HG03066 (cell line): ENCODE measurements at regions not wholly inside any gene's neighbourhood (a gene's known extent, or its start where the extent isn't known, plus 50 kb on each side); places are given as distances from the start of the nearest gene placed in this dataset.

Experiments
- ATAC-seq: cut with Tn5 transposase; IDR thresholded peaks from one replicate; pipeline ENCODE4 v1.9.1; 2021; ENCODE audit warnings: low read depth; ENCODE audit not compliant: unreplicated experiment

DNA sequence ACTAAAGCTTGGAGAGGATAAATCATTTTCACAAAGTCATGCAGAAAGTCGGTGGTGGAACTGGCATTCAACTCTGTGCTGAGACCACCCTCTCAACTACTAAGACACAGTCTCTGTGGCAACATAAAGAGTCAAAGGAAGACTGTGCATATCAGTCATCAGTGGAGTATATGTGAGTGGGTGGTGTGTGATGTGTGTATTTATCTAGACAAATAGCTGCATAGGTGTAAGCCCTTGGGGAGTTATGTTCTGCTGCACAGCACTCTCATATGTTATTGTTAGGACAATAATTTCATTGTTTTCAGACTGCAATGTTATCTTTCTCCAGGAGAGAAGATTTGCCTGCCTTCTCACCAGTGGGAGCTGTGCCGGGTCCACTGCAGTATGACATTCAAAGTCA, 186.3 kb upstream of the HNRNPA3 start:
- ATAC-seq, result no peak

DNA sequence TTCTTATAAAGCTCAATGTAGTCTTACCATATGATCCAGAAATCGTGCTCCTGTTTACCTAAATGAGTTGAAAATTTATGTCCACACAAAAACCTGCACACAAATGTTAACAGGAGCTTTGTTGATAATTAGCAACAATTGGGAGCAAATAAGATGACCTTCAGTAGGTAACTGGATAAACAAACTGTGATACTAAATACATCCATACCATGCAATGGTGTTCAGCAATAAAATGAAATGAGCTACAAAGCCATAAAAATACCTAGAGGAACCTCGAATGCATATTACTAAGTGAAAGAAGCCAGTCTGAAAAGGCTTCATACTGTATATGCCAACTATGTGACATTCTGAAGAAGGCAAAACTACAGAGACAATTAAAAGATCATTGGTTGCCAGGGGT, 185.6 kb upstream of the HNRNPA3 start:
- ATAC-seq, result no peak

DNA sequence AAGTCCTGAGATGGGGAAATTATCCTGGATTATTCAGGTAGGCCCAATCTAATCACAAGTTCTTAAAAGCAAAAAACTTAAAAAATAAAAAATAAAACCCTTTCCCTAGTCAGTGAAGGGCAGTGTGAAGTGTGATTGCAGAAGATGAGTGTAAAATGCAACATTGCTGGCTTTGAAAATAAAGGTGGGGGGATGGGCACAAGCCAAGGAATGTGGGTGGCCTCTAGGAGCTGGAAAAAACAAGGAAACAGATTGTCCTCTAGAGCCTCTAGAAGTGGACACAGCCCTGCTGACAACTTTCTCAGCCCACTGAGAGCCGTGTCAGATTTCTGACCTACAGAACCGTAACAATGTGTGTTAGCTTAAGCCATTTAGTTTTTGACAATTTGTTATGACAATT, 184.3 kb upstream of the HNRNPA3 start:
- ATAC-seq, result no peak

DNA sequence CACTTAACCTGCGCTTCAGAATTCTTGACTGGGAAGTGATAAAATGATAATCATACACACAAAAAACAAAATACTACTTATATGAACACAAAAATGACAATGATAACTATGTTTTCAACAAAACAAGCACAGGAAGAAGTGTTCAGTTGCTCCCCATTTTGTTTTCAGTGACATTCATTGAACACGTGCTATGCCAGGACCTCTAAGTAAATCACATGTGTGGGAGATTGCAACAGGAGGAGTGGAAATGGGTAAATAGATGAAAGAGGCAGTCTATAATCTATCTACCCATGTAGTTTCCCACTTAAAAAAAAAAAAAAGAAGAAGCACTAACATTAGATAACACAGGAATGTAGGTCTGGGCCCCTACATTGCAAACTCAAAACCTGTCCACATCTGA, 183.5 kb upstream of the HNRNPA3 start:
- no peak for ATAC-seq

DNA sequence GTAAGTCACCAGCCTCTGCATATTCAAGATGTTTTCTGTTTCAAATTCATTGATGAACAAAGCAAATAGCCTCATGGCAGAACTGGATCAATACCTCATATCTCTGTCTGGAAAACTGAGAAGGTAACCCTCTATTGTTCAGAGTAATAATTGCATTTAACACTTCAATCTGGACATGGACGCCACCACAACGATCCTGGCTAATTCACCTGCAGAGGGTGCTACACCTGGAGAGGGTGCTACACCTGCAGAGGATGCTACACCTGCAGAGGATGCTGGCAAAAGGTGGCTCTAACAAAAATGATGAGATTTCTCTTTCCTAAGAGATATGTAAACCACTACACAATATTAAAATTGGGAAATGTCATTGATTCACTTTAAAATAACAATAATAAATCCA, 183.1 kb upstream of the HNRNPA3 start:
- ATAC-seq, result no peak

DNA sequence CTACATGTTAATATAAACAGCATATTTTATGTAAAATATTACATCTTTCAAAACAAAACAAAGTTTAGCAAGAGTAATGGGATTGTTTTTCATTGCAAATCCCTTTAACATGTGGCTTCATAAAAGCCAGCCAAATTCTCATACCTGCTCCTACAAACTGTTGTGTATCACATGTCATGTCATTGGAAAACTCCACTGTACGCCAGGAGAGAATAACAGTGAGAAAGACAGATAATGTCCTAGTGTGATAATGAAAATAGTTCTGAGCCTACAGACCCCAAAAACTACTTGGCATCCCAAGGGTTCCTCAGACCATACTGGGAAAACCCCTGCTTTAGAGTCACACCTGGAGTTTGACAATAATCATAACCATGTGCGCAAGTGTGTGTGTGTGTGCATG, 182.7 kb upstream of the HNRNPA3 start:
- ATAC-seq, result no peak

DNA sequence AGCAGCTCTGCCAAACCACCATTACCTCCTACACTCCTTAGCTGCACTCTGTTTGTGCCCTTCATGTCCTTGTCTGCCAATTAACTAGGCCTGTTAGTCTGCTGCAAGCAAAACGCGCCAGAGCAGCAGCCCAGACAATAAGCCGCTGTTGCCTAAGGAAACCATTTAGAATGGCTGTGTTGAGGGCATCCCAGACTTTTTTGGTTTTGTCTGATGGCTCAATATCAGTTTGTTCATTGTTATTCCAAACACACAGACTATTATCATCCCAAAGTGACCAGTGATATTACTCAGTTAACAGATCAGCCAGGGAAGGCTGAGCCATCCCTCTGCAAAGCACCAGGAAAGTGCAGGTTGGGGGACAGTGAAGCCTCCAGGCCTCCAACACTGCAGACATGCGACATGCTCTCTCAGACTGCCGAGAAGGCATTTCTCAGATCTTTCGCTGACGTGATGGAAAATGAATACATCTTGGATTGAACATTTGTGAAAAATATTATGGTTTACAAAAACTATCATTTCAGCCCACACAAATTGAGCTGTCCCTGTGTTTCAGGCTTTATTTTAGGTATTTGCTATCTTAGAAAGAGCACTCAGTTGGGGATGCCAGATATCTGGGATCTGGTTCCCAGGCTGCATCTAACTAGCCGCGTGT, 182.0 kb upstream of the HNRNPA3 start:
- ATAC-seq, result no peak

DNA sequence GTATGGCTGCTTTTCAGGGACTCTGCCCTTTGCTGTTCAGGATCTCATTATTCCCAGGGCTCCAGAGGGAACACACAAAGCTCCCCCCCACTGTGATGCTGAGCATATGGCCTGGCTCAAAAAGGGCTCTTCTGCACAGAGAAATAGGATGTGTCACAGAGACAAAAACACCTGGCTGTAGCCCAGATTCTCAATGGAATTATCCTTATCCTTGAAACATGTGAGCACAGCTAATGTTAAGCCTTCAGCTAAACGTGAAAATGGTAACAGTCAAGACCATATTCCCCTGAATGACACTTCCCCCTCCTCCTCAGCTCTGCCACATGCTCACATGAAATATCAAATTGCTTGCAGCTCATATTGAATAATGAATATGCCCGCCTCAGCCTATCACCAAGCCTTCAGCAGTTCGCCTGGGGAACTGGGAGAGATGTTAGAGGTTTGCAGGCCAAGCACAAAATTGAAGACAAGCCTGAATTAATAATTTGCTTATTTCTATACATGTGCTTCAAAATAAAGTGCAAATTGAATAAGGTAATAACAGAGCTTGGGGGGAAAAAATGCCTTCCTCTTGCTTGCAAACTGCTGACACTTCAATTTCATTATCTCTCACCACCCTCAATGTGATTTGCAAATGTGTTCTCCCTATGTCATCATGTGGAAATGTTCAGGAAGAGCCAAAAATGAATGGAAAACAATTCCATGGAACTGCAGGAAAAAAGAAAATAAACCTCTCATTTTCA, 181.0 kb upstream of the HNRNPA3 start:
- no peak for ATAC-seq

DNA sequence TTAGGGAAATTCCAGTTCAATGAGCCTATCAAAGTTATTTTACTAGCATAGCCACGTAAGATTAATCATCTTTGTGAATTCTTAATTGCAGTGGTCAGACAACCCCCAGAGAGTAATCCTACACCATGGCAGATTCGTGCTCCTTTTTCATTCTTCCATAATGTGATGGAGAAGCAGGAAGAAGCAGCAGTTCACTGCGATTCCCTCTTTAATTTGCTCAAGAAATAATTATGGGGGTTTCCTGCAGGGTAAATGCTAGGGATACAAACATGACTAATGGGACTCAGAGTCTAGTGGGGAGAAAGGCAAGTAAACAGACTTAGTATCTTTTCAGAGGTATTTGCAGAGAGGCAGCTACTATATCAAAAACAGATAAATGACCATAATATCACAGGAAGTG, 175.8 kb upstream of the HNRNPA3 start:
- ATAC-seq, result no peak

DNA sequence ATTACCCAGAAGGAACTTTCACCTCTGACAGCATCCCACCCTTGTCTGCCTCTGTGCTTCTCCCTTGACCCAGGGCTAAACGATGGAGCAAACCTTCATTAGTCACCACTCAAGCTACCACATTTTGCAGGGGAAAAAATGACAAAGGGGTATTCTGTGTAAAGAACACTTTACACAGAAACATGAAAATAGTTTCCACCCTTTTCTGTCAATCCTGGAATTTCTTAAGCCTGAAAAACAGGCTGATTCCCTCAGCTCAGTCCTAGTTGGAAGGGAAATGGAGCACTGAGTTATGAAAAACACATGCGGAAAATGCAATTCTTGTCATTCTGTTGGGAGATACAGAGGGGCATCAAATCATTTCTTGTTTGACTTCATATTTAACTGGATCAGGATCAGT, 175.0 kb upstream of the HNRNPA3 start:
- no peak for ATAC-seq

DNA sequence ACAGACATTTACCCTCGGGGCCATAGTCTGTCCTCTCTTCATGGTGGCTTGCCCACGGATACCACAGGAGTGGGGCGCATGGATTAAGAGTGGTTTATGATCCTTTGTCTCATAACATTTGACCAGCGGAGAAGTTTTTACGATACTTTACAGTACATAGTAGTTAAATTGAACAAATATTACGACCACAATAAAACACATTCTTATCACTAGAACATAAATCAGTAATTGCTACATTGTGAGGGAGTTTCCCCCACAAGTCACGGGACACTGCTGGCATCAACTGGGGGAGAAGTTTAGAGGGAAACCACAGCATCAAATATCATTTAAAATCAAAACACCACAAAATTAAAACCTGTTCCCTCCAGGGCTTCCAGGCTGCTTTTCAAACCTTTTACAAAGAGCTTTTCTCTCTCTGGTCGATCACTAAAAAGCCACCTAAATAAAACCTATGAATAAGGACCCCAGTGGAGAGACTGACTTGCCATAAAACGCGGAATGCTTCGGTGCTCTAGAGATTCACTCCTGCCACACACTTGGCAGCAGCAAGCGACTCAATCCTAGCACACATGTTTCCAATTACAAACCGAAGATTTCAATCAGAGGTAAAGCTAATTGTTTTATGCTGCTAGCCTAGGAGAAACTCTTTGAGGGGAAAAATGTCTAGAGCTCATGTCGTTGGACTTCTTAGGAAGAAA, 173.7 kb upstream of the HNRNPA3 start:
- no peak for ATAC-seq

DNA sequence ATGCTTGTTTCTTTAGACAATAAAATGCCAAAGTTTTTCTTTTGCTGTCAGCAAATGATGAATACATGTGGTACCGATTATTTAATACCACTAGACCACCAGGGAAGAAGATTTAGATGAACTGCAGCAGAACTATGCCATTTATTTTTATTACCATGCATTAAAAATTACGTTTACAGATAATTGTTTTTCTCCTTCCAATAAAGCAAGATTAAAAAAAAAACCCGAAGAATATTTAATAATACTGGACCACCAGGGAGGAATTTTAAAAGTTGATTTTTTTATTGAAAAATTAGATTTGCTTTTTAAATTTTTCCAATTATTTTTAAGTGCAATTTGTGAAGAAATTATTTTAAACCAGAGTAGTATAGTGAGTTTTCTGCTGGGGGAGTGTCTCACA, 170.3 kb upstream of the HNRNPA3 start:
- ATAC-seq, result no peak

DNA sequence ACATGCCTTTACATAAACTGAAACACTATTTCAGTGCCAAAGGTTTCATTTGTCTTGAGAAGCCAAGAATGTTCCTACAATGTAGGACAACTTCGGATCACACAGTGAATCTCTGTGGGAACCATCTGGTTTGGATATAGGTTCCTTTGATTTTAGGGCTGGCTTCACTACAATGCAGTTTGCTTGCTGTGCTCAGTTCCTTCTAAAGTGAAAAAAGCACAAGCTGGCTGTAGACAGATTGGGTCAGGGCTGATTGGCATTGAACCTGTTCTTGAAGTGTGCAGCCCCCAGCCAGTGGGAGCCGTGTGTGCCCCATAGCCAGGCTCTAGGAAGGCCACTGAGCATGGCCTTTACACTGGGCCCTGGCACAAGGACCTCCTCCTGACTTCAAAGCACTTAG, 167.9 kb upstream of the HNRNPA3 start:
- no peak for ATAC-seq

DNA sequence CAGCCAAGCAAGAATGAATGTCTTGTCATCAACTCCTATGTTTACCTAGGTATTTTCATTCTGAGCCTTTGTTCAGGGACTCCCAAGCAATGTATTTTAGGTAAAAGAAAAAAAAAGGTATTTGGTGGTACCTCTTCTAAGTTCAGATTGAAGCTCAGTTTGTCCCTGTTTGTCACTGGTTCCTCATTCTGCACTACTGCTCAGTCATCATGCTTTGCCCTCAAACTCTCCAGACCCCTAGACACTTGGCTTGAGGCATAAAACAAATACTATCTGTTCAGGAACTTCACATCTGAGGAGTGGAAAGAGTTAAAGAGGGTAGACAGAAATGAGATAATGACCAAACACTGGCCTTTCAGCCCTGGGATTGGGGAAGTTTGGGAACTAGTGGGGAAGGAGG, 163.6 kb upstream of the HNRNPA3 start:
- no peak for ATAC-seq

DNA sequence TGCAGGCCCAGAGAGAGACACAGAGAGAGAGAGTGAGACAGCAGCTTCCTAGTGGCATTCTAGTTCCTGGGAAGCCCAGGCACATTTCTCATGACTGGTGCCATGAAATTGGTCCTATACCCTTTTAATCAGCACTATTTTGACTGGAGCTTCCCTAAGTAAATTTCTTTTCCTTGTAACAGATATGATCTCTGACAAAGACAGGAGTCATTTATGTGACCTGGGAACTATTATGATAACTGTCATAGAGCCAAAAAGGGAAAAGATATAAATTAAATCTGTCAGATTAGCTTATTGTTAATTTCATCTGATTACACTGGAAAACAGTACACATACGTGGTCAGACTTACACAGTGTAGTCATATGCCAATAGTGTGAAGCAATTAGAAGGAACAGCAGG, 161.3 kb upstream of the HNRNPA3 start:
- no peak for ATAC-seq

DNA sequence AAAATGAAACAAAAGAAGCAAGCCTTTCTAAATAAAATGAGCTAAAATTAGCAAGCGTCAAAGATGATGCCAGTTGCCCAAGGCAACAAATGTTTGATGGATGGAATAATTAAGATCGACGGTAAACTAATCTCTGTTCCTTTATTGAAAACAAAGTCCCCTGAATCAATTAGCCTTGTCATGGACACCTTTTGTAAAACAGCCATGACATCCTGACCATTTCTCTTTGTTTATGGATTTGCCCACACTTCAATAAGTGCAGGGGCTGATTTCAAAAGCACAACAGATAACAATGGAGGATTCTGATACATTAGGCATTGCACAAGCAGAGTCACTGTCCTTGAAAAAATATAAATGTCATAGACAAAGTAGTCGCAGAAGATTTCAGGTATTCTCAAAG, 160.1 kb upstream of the HNRNPA3 start:
- ATAC-seq, result no peak

DNA sequence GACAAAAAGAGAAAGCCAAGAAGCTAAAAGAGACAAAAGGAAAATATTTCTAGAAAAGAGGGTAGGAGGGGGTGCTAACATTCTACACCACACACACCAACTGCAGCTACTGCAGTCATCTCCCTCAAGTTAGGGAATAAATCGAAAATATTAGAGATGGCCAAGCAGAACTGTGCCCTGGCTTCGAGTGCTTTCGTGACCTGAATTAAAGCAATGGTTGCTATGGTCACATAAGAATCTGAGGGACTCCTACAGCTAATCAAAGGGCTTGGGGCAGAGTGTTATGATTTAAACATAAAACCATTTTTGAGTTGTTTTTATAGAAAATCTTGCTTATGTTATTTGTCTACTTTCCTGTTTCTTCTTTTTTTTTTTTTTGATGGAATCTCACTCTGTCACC, 159.6 kb upstream of the HNRNPA3 start:
- ATAC-seq, result no peak

DNA sequence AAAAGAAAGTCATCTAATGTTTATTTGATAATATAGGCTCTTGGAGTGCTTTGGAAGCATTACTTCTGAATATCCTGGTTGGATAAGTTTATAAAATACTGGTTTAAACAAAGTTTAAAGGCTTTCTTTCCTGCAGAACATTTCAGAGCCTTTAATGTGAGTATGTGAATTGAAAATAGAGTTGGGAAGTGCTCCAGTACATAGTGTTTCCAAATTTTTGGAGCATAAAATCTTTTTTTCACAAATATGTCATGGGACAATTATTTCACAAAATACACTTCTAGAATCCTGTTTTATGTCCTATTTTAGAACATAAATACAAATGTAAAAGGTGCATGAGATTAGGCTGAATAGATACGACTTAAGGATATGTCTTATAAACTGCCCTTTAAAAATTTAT, 158.9 kb upstream of the HNRNPA3 start:
- no peak for ATAC-seq

DNA sequence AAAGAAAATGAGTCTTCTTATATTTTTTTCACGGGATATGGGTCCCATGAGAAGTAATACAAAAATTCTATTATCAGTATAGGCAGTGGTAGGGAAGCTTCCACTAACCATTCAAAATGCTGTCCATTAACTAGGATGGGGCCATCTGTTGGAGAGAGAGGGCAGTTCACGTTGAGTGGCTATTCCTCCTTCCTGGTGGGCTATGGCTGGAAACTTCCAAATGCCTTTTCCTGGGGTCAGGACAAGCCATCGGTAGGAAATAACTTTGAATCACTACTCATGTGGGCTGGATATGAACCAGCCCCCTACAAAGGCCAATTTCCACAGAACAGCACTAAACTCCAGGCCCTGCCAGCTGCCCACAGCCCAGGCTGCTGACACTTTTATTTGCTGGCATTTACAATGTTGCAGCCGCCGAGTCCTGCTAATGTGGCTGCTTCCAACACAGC, 156.1 kb upstream of the HNRNPA3 start:
- no peak for ATAC-seq

DNA sequence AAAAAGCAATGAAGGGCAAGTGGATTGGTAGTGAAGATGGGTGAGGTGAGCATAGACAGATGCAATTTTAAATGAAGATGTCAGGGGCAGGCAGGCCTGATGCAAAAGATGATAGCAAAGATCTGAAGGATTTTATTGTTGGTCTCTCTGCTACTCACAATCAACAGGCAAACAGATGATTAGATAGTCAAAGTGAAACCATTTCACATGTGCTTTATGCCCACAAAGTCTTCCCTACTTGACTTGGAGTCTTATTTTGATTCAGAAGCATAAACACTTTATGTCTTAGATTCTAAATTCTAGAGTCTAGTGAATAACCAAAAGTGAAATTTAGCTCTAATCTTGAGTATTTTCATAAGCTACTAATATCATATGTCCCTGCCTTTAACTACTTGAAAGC, 153.8 kb upstream of the HNRNPA3 start:
- ATAC-seq, result peak; percentile 65

DNA sequence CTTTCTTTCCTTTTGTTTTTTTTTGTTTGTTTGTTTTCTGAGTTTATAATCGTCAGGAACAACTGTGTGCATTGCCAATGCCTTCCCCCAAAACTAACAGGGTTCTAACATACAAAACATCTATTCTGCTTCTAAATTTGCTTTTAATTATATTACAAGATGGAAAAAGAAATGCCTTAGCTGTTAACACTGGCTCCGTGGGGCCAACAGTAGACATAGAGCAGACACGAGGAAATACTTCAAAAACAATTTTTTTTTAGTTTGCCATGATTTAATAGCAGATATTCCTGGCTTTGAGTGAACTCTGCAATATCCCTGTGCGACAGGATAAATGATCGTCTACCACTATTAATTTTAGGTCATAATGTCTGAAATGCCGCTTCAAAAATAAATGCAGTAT, 153.3 kb upstream of the HNRNPA3 start:
- no peak for ATAC-seq

DNA sequence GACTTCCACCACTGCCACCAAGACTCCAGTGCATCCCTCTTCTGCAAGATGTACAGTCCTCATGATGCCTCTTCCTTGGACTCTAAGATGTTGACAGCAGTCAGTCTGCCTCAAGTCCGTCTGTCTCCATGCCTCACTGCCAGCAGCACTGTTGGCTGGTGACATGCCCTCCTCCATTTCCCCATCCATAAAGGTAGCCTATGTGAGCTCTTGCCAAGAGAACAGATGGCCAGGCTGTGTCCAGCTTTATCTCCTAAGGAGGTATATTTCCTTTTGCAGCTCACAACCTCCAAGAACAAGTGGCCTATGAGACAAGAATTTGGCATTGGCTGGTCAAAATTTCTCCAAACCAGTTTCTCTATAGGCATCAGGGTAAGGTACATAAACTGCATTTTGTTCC, 149.3 kb upstream of the HNRNPA3 start:
- no peak for ATAC-seq
